AG04450 (cell line): ENCODE measurements at regions not wholly inside any gene's neighbourhood (a gene's known extent, or its start where the extent isn't known, plus 50 kb on each side); places are given as distances from the start of the nearest gene placed in this dataset.

Source experiments
- CTCF ChIA-PET: fragments of 300-600, 350-600 bp; formaldehyde crosslinking; extraction: SDS; loops from one replicate; lab custom pipeline; 2022; ENCODE audit warnings: antibody characterized with exemption, inconsistent platforms; lab: Charles Lee
- POLR2A ChIA-PET: fragments of 350-600 bp; formaldehyde crosslinking; extraction: SDS; loops from one replicate; lab custom pipeline; 2021; ENCODE audit warnings: antibody characterized with exemption, inconsistent platforms; lab: Yijun Ruan, JAX
- DNase-seq: peaks from one replicate; pipeline ENCODE4 v3.0.0-alpha.2; 2011; ENCODE audit warnings: low read depth, low spot score
- H3K27ac ChIP-seq: one replicate; pipeline ENCODE4 v1.5.1; 2012; ENCODE audit warnings: low read depth, low read length, control low read depth
- H3K27me3 ChIP-seq: one replicate; pipeline ENCODE4 v1.6.0; 2012; ENCODE audit warnings: low read length; ENCODE audit not compliant: control insufficient read depth, insufficient read depth
- H3K4me3 ChIP-seq: 2 replicates; pipeline ENCODE4 v1.5.1; 2011; ENCODE audit warnings: mild to moderate bottlenecking, low read depth, low read length, control low read depth
- H3K9me3 ChIP-seq: 2 replicates; pipeline ENCODE4 v1.5.1; 2012; ENCODE audit warnings: low read length; ENCODE audit not compliant: control insufficient read depth, insufficient read depth
- CTCF ChIP-seq: IDR thresholded peaks from 2 replicates; pipeline ENCODE4 v1.5.1; 2011; ENCODE audit warnings: low read depth, low read length, control low read depth, inconsistent platforms

- no peak for TF ChIP-seq CTCF
- Histone ChIP-seq H3K27ac (no peak overlapping the region), H3K27me3 (no peaks in the 10 kb centered on the region), H3K9me3 (no peaks in the 10 kb centered on the region), H3K4me3 (no peak overlapping the region)
- POLR2A ChIA-PET, result no interaction called here
- CTCF ChIA-PET, result no interaction called here
- no peak for DNase-seq
Observed at GRCh38 chr9:84054341-84055010, 73.9 kb downstream of the RMI1 start.

GRCh38 chr9:84057662-84058061, 77.1 kb downstream of the RMI1 start:
- ChIA-PET CTCF (no interaction called here), POLR2A (no interaction called here)
- no peak overlapping the region for H3K27ac ChIP-seq
- DNase-seq, result no peak
- no peak for TF ChIP-seq CTCF
- H3K27me3 ChIP-seq, result no peaks in the 10 kb centered on the region
- H3K4me3 ChIP-seq, result no peak overlapping the region
- H3K9me3 ChIP-seq, result no peaks in the 10 kb centered on the region

GRCh38 chr9:84059936-84060335, 79.3 kb downstream of the RMI1 start:
- no peaks in the 10 kb centered on the region for H3K9me3 ChIP-seq
- no peaks in the 10 kb centered on the region for H3K27me3 ChIP-seq
- CTCF ChIA-PET, result no interaction called here
- no peak for DNase-seq
- POLR2A ChIA-PET, result no interaction called here
- no peak for TF ChIP-seq CTCF
- no peak overlapping the region for H3K4me3 ChIP-seq
- no peak overlapping the region for H3K27ac ChIP-seq

- POLR2A ChIA-PET, result no interaction called here
- TF ChIP-seq CTCF, result no peak
- Histone ChIP-seq H3K27ac (no peak overlapping the region), H3K27me3 (no peaks in the 10 kb centered on the region), H3K9me3 (no peaks in the 10 kb centered on the region), H3K4me3 (no peak overlapping the region)
- CTCF ChIA-PET, result no interaction called here
- DNase-seq, result no peak
Observed at GRCh38 chr9:84061613-84062193, 81.1 kb downstream of the RMI1 start.

GRCh38 chr9:84062538-84062937, 81.9 kb downstream of the RMI1 start:
- DNase-seq, result no peak
- H3K27ac ChIP-seq, result no peak overlapping the region
- no peak for TF ChIP-seq CTCF
- no peaks in the 10 kb centered on the region for H3K9me3 ChIP-seq
- H3K4me3 ChIP-seq, result no peak overlapping the region
- POLR2A ChIA-PET, result no interaction called here
- H3K27me3 ChIP-seq, result no peaks in the 10 kb centered on the region
- CTCF ChIA-PET, result no interaction called here
